ENCODE measurements at regions not wholly inside any gene's neighbourhood (a gene's known extent, or its start where the extent isn't known, plus 50 kb on each side); places are given as distances from the start of the nearest gene placed in this dataset.

DNA sequence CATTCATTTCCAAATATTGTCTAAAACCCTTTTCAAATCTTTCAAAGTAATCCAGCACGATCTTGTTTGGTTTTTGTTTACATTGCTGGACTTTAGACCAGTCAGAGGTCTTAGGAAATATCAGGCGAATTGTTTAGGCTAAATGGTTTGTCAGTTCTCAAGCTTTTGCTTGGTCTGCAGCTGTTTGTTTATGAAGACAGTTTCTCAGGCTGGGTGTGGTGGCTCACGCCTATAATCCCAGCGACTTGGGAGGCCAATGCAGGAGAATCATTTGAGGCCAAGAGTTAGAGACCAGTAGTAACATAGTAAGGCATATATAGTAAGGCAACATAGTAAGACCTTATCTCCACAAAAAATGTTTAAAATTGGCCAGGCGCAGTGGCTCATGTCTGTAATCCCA, 77.5 kb downstream of the DNTTIP2 start:
- TF ChIP-seq EP300 (IDR thresholded peaks at IDR 0.05) (no peak), POLR2A (IDR thresholded peaks at IDR 0.05) (no peak)
- TF ChIP-seq, protein P1, sequence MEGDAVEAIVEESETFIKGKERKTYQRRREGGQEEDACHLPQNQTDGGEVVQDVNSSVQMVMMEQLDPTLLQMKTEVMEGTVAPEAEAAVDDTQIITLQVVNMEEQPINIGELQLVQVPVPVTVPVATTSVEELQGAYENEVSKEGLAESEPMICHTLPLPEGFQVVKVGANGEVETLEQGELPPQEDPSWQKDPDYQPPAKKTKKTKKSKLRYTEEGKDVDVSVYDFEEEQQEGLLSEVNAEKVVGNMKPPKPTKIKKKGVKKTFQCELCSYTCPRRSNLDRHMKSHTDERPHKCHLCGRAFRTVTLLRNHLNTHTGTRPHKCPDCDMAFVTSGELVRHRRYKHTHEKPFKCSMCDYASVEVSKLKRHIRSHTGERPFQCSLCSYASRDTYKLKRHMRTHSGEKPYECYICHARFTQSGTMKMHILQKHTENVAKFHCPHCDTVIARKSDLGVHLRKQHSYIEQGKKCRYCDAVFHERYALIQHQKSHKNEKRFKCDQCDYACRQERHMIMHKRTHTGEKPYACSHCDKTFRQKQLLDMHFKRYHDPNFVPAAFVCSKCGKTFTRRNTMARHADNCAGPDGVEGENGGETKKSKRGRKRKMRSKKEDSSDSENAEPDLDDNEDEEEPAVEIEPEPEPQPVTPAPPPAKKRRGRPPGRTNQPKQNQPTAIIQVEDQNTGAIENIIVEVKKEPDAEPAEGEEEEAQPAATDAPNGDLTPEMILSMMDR (IDR thresholded peaks at IDR 0.05) = no peak

All from sigmoid colon (tissue), 4 donors.